ENCODE measurements at regions not wholly inside any gene's neighbourhood (a gene's known extent, or its start where the extent isn't known, plus 50 kb on each side); places are given as distances from the start of the nearest gene placed in this dataset.

GRCh38 chr4:127102361-127102760 lies 530.4 kb upstream of the INTU start:
- ATAC-seq: no peak
- TF ChIP-seq ISL1 (CRISPR knock-in tag; IDR thresholded peaks at IDR 0.05) (no peak), TOX (CRISPR knock-in tag; IDR thresholded peaks at IDR 0.05; ENCODE audit: borderline replicate concordance) (no peak), POU6F1 (CRISPR knock-in tag; IDR thresholded peaks at IDR 0.05; ENCODE audit: borderline replicate concordance, low read depth) (no peak), ARNTL (CRISPR knock-in tag; IDR thresholded peaks at IDR 0.05; ENCODE audit: borderline replicate concordance, low read depth) (no peak), ESRRG (CRISPR knock-in tag; IDR thresholded peaks at IDR 0.05) (no peak), ZFP30 (CRISPR knock-in tag; IDR thresholded peaks at IDR 0.05) (no peak), TCF4 (CRISPR knock-in tag; IDR thresholded peaks at IDR 0.05; ENCODE audit: borderline replicate concordance) (no peak)

DNA sequence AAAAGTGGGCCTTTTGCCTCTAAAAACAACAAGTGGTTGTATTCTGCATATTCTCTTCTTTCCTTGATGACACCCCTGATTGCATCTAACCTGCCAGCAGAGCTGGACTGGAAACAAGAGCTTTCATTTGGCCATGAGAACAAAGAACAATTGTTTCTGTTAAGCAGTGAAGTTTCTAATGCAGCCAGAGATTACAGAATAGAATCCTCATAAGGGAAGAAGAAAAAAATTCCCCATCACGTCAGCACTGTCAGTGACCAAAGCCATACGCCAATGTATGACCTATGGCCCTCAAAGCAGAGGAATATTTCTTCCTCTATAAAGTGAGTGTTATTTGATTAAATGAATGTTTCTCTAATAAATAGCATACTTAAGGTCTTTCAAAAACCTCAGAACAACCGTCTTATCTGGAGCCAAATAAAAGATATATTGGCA lies 529.1 kb upstream of the INTU start:
- peak; percentile 62 for TF ChIP-seq TOX (CRISPR knock-in tag; IDR thresholded peaks at IDR 0.05; ENCODE audit: borderline replicate concordance)
- no peak for TF ChIP-seq TCF4 (CRISPR knock-in tag; IDR thresholded peaks at IDR 0.05; ENCODE audit: borderline replicate concordance)
- TF ChIP-seq POU6F1 (CRISPR knock-in tag; IDR thresholded peaks at IDR 0.05; ENCODE audit: borderline replicate concordance, low read depth): 0 out of 2 replicates have a peak, but pooled peaks have one; percentile 15
- ATAC-seq: peak; percentile 51; the same call in 2 of the 3 replicates

DNA sequence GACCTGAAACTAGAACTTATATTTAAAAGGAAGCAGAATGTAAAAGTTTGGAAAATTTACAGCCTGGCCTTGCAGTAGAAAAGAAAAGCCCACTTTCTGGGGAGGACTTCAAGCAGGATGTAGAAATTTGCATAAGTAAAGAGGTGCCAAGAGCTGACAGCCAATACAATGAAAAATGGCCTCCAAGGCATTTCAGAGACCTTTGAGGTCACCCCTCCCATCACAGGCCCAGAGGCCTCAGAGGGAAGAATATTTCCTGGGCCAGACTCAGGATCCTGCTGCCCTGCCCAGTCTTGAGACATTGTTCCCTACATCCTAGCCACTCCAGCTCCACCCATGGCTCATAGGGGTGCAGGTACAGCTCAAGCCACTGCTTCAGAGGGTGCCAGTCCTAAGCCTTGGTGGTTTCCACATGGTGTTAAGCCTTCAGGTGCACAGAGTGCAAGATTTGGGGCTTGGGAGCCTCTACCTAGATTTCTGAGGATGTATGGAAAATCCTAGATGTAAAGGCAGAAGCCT lies 518.9 kb upstream of the INTU start:
- ATAC-seq: no peak

More for the DNA sequence above, 518.9 kb upstream of the INTU start:
- TF ChIP-seq TCF4 (CRISPR knock-in tag; IDR thresholded peaks at IDR 0.05; ENCODE audit: borderline replicate concordance) (no peak), ZNF565 (CRISPR knock-in tag; conservative IDR thresholded peaks at IDR 0.05; ENCODE audit: low read depth) (no peak), CSDC2 (CRISPR knock-in tag; IDR thresholded peaks at IDR 0.05) (no peak), ZC3H10 (CRISPR knock-in tag; IDR thresholded peaks at IDR 0.05) (no peak), BACH2 (CRISPR knock-in tag; IDR thresholded peaks at IDR 0.05; ENCODE audit: borderline replicate concordance) (no peak), OSR1 (CRISPR knock-in tag; IDR thresholded peaks at IDR 0.05) (no peak), ZFP30 (CRISPR knock-in tag; IDR thresholded peaks at IDR 0.05) (no peak), TOX (CRISPR knock-in tag; IDR thresholded peaks at IDR 0.05; ENCODE audit: borderline replicate concordance) (no peak), GLIS3 (CRISPR knock-in tag; IDR thresholded peaks at IDR 0.05) (no peak), ARNTL (CRISPR knock-in tag; IDR thresholded peaks at IDR 0.05; ENCODE audit: borderline replicate concordance, low read depth) (no peak), SNAI2 (CRISPR knock-in tag; IDR thresholded peaks at IDR 0.05) (no peak), PPARA (CRISPR knock-in tag; IDR thresholded peaks at IDR 0.05; ENCODE audit: borderline replicate concordance) (no peak), ESRRG (CRISPR knock-in tag; IDR thresholded peaks at IDR 0.05) (no peak), RARB (CRISPR knock-in tag; IDR thresholded peaks at IDR 0.05) (no peak), ZNF70 (CRISPR knock-in tag; IDR thresholded peaks at IDR 0.05) (no peak), POU6F1 (CRISPR knock-in tag; IDR thresholded peaks at IDR 0.05; ENCODE audit: borderline replicate concordance, low read depth) (no peak)
- TF ChIP-seq, protein P1, sequence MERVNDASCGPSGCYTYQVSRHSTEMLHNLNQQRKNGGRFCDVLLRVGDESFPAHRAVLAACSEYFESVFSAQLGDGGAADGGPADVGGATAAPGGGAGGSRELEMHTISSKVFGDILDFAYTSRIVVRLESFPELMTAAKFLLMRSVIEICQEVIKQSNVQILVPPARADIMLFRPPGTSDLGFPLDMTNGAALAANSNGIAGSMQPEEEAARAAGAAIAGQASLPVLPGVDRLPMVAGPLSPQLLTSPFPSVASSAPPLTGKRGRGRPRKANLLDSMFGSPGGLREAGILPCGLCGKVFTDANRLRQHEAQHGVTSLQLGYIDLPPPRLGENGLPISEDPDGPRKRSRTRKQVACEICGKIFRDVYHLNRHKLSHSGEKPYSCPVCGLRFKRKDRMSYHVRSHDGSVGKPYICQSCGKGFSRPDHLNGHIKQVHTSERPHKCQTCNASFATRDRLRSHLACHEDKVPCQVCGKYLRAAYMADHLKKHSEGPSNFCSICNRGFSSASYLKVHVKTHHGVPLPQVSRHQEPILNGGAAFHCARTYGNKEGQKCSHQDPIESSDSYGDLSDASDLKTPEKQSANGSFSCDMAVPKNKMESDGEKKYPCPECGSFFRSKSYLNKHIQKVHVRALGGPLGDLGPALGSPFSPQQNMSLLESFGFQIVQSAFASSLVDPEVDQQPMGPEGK (CRISPR knock-in tag; IDR thresholded peaks at IDR 0.05; ENCODE audit: borderline replicate concordance): no peak
- TF ChIP-seq, protein P2, sequence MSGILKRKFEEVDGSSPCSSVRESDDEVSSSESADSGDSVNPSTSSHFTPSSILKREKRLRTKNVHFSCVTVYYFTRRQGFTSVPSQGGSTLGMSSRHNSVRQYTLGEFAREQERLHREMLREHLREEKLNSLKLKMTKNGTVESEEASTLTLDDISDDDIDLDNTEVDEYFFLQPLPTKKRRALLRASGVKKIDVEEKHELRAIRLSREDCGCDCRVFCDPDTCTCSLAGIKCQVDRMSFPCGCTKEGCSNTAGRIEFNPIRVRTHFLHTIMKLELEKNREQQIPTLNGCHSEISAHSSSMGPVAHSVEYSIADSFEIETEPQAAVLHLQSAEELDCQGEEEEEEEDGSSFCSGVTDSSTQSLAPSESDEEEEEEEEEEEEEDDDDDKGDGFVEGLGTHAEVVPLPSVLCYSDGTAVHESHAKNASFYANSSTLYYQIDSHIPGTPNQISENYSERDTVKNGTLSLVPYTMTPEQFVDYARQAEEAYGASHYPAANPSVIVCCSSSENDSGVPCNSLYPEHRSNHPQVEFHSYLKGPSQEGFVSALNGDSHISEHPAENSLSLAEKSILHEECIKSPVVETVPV (CRISPR knock-in tag; IDR thresholded peaks at IDR 0.05): no peak
- TF ChIP-seq, protein P3, sequence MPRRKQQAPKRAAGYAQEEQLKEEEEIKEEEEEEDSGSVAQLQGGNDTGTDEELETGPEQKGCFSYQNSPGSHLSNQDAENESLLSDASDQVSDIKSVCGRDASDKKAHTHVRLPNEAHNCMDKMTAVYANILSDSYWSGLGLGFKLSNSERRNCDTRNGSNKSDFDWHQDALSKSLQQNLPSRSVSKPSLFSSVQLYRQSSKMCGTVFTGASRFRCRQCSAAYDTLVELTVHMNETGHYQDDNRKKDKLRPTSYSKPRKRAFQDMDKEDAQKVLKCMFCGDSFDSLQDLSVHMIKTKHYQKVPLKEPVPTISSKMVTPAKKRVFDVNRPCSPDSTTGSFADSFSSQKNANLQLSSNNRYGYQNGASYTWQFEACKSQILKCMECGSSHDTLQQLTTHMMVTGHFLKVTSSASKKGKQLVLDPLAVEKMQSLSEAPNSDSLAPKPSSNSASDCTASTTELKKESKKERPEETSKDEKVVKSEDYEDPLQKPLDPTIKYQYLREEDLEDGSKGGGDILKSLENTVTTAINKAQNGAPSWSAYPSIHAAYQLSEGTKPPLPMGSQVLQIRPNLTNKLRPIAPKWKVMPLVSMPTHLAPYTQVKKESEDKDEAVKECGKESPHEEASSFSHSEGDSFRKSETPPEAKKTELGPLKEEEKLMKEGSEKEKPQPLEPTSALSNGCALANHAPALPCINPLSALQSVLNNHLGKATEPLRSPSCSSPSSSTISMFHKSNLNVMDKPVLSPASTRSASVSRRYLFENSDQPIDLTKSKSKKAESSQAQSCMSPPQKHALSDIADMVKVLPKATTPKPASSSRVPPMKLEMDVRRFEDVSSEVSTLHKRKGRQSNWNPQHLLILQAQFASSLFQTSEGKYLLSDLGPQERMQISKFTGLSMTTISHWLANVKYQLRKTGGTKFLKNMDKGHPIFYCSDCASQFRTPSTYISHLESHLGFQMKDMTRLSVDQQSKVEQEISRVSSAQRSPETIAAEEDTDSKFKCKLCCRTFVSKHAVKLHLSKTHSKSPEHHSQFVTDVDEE (CRISPR knock-in tag; IDR thresholded peaks at IDR 0.05): no peak
- TF ChIP-seq, protein P4, sequence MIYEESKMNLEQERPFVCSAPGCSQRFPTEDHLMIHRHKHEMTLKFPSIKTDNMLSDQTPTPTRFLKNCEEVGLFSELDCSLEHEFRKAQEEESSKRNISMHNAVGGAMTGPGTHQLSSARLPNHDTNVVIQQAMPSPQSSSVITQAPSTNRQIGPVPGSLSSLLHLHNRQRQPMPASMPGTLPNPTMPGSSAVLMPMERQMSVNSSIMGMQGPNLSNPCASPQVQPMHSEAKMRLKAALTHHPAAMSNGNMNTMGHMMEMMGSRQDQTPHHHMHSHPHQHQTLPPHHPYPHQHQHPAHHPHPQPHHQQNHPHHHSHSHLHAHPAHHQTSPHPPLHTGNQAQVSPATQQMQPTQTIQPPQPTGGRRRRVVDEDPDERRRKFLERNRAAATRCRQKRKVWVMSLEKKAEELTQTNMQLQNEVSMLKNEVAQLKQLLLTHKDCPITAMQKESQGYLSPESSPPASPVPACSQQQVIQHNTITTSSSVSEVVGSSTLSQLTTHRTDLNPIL (CRISPR knock-in tag; IDR thresholded peaks at IDR 0.05; ENCODE audit: low read depth): no peak
